SK-N-MC (cell line): ENCODE measurements at regions not wholly inside any gene's neighbourhood (a gene's known extent, or its start where the extent isn't known, plus 50 kb on each side); places are given as distances from the start of the nearest gene placed in this dataset.
A peak's percentile ranks its signal among the peaks of the same experiment; 100 is the strongest.

Experiments used
- DNase-seq: peaks from one replicate; pipeline ENCODE4 v3.0.0-alpha.2; 2011; ENCODE audit warnings: low read depth, low spot score
- H3K27ac ChIP-seq: fragments of 200-600 bp; sonication (generic); 2 replicates; pipeline ENCODE4 v1.5.1; 2016; ENCODE audit warnings: mixed run types
- H3K36me3 ChIP-seq: fragments of 200-600 bp; sonication (generic); 2 replicates; pipeline ENCODE4 v1.6.1; 2017; ENCODE audit warnings: antibody characterized with exemption, low read length, mixed read lengths; ENCODE audit not compliant: insufficient read depth
- H3K4me3 ChIP-seq: fragments of 200-600 bp; sonication (generic); 2 replicates; pipeline ENCODE4 v1.5.1; 2016
- H3K9ac ChIP-seq: fragments of 200-600 bp; sonication (generic); 2 replicates; pipeline ENCODE4 v1.8.0; 2017; ENCODE audit warnings: mixed run types, mixed read lengths; ENCODE audit not compliant: insufficient read length
- H3K9me3 ChIP-seq: fragments of 200-600 bp; sonication (generic); 2 replicates; pipeline ENCODE4 v1.6.1; 2017; ENCODE audit warnings: low read depth, mild to moderate bottlenecking, antibody characterized with exemption, low read length, moderate library complexity, mixed read lengths
- EZH2 ChIP-seq: fragments of 200-600 bp; sonication (generic); IDR thresholded peaks from one replicate; pipeline ENCODE4 v1.6.1; 2017; ENCODE audit warnings: antibody characterized with exemption
- FOXP2 ChIP-seq: optimal IDR thresholded peaks from 2 replicates; pipeline ENCODE3; 2011; ENCODE audit warnings: mild to moderate bottlenecking, moderate library complexity; ENCODE audit not compliant: insufficient read depth; ENCODE audit errors: extremely low read length, control extremely low read depth
- POLR2AphosphoS5 ChIP-seq: IDR thresholded peaks from 2 replicates; pipeline ENCODE4 v1.6.1; 2012; ENCODE audit warnings: mild to moderate bottlenecking, low read depth, low read length, borderline replicate concordance

DNA sequence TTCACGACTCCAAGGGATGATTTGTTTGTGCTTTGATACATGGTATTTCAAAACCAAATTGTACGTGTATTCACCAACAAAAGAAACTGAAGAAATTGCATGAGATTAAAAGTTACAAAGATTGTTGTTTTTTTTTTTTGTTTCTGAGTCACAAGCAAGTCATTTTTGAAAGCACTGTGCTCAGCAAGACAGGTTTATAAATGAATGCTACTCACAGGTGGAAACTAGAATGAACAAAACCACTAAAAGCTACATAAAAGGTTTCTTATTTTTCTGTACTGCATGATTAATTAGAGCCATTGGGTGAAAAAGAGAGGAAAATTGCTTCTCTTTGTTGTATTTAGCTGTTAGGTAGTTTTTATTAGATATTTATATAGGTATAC is 90.2 kb upstream of the RIPOR2 start:
- Histone ChIP-seq H3K9me3 (no peaks in the 10 kb centered on the region), H3K27ac (no peak overlapping the region)

DNA sequence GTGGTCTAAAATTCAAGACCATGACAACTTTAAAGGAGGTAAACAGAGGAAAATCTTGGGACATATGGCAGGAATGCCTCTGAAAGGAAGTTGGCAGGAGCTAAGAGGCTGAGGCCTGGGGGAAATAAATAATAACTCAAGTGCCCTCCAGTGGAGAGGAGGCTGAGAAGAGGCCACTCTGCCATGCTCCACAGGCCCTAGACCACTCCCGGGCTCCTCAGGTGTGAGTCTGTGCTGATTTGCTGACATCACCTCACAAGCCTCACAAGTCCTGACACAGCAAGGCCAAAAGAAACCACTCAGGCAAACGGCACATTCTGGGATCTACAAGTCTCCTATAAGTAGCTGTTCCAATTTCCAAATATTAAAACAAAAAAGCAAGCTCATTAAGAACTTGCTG is 91.0 kb upstream of the RIPOR2 start:
- H3K27ac ChIP-seq = 0 out of 2 replicates have a peak overlapping the region, but pooled peaks have one; percentile 17
- H3K9me3 ChIP-seq = no peaks in the 10 kb centered on the region
- TF ChIP-seq EZH2 (no peak), POLR2AphosphoS5 (no peak), FOXP2 (no peak)
- no peak overlapping the region for H3K4me3 ChIP-seq
- H3K36me3 ChIP-seq = no peaks in the 10 kb centered on the region
- no peak for DNase-seq
- no peak overlapping the region for H3K9ac ChIP-seq

More for the DNA sequence above, 90.2 kb upstream of the RIPOR2 start:
- TF ChIP-seq POLR2AphosphoS5 (no peak), EZH2 (no peak), FOXP2 (no peak)
- Histone ChIP-seq H3K4me3 (no peak overlapping the region), H3K9ac (peak overlapping the region; percentile 38), H3K36me3 (no peaks in the 10 kb centered on the region)
- no peak for DNase-seq

DNA sequence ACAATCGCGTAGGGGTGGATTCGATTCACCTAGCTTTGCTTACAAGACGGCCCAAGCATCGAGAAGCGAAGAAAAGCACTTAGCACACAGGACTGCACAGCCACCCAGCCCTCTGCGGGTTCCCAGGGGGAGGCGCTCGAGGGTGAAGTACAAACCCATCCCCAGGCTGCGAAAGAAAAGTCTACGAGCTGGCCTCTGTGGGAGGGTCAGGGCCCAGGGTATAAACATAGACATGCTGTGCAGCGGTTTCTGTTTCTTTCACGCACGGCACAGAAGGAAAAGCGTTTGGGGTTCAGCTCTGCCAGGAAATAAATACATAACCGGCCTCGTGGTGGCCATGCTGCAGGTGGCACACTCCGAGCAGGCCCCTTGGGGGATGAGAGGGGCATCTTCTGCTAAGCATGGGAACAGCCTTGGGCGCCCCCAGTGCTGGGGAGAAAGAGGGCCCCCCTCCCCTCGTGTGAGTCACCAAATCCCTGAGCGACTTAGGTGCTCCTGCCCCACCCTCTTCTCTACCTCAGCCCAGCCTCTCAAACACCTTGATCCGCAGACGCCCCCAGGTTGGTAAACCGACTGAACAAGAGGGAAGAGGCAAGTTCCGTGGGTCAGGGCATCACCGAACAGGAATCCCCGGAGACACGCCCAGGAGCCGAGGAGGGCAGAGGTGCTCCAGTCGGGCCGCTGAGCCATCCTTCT is 91.6 kb upstream of the RIPOR2 start:
- Histone ChIP-seq H3K9me3 (no peaks in the 10 kb centered on the region), H3K9ac (no peak overlapping the region)

DNA sequence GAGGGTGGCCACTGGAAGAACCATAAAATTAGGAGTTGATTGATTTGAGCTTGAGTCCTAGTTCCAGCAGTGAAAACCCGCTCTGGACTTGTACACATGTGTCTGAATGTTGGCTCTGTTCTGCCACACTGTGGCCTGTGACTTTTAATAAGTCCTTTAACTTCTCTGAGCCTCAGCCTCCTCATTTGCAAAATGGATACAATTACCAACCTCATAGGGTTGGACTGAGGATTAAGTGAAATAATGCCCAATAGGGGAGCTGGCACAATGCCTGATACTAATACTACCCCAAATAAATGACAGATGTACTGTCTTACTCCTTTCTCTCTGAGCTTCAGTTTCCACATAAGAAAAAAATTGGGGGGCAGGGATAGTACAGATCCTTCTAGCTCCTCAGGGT is 92.6 kb upstream of the RIPOR2 start:
- TF ChIP-seq POLR2AphosphoS5 (no peak), FOXP2 (no peak), EZH2 (no peak)
- H3K9me3 ChIP-seq = no peaks in the 10 kb centered on the region
- H3K36me3 ChIP-seq = no peaks in the 10 kb centered on the region
- DNase-seq = no peak
- H3K4me3 ChIP-seq = no peak overlapping the region
- H3K9ac ChIP-seq = no peak overlapping the region
- no peak overlapping the region for H3K27ac ChIP-seq

More for the DNA sequence above, 91.6 kb upstream of the RIPOR2 start:
- TF ChIP-seq FOXP2 (no peak), EZH2 (no peak), POLR2AphosphoS5 (no peak)
- Histone ChIP-seq H3K36me3 (no peaks in the 10 kb centered on the region), H3K4me3 (no peak overlapping the region), H3K27ac (no peak overlapping the region)
- no peak for DNase-seq

DNA sequence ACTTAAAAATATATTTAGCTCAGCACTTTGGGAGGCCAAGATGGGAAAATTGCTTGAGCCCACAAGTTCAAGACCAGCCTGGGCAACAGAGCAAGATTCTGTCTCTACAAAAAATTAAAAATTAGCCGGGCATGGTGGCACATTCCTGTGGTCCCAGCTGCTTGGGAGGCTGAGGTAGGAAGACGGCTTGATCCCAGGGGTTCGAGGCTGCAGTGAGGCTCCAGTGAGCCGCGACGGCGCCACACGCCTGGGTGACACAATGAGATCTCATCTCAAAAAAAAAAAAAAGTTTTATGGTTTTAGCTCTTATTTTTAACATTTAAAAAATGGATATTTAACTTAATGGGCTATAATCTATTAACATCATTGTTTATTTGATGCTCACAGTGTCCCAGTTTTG is 97.2 kb upstream of the RIPOR2 start:
- Histone ChIP-seq H3K27ac (no peak overlapping the region), H3K36me3 (no peaks in the 10 kb centered on the region), H3K4me3 (no peak overlapping the region), H3K9ac (no peak overlapping the region), H3K9me3 (no peaks in the 10 kb centered on the region)
- TF ChIP-seq EZH2 (no peak), POLR2AphosphoS5 (no peak), FOXP2 (no peak)
- DNase-seq = no peak

GRCh38 chr6:25034431-25034921 is 98.7 kb upstream of the RIPOR2 start:
- TF ChIP-seq EZH2 = no peak
- no peak for TF ChIP-seq POLR2AphosphoS5
- TF ChIP-seq FOXP2 = no peak
- DNase-seq = no peak
- Histone ChIP-seq H3K4me3 (no peak overlapping the region), H3K9me3 (no peaks in the 10 kb centered on the region), H3K36me3 (no peaks in the 10 kb centered on the region), H3K27ac (no peak overlapping the region), H3K9ac (no peak overlapping the region)

DNA sequence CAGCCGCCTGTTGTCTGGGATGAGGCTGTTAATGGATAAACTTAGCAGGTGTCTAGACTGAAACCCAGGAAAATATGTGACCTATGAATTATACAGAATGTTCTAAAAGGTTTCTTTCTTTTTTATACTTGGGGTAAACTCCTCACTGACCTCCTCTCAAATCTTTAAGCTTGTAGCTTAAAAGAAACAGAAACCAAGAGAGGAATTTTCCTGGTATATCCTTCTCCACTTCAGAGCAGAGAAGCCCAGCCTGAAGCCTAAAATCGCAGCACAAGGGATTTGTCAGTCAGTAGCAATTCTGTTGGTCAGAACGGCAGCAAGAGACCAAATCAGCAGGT is 99.4 kb upstream of the RIPOR2 start:
- H3K9me3 ChIP-seq = no peaks in the 10 kb centered on the region
- H3K36me3 ChIP-seq = no peaks in the 10 kb centered on the region
- no peak overlapping the region for H3K27ac ChIP-seq
- TF ChIP-seq EZH2 = no peak
- no peak for TF ChIP-seq POLR2AphosphoS5
- no peak for TF ChIP-seq FOXP2
- no peak overlapping the region for H3K4me3 ChIP-seq
- DNase-seq = no peak
- no peak overlapping the region for H3K9ac ChIP-seq

- H3K27ac ChIP-seq = no peak overlapping the region
- no peak overlapping the region for H3K9ac ChIP-seq
- DNase-seq = no peak
- no peaks in the 10 kb centered on the region for H3K9me3 ChIP-seq
- no peaks in the 10 kb centered on the region for H3K36me3 ChIP-seq
- no peak for TF ChIP-seq EZH2
- no peak for TF ChIP-seq FOXP2
- TF ChIP-seq POLR2AphosphoS5 = no peak
- no peak overlapping the region for H3K4me3 ChIP-seq
Measured at GRCh38 chr6:25035512-25036435, 100.0 kb upstream of the RIPOR2 start.

GRCh38 chr6:25036461-25036860 is 100.7 kb upstream of the RIPOR2 start:
- Histone ChIP-seq H3K27ac (no peak overlapping the region), H3K9ac (no peak overlapping the region), H3K4me3 (no peak overlapping the region), H3K9me3 (no peaks in the 10 kb centered on the region), H3K36me3 (no peaks in the 10 kb centered on the region)
- TF ChIP-seq POLR2AphosphoS5 = no peak
- no peak for TF ChIP-seq FOXP2
- no peak for TF ChIP-seq EZH2
- DNase-seq = no peak
